ENCODE measurements at regions not wholly inside any gene's neighbourhood (a gene's known extent, or its start where the extent isn't known, plus 50 kb on each side); places are given as distances from the start of the nearest gene placed in this dataset.

GRCh38 chr13:64071352-64071751, 2655.7 kb upstream of the PCDH20 start:
- no peak for ATAC-seq
- Mint-ChIP-seq H3K27me3 (ENCODE audit: insufficient read depth, low read depth, poor library complexity) (peaks cover 1% of the 10 kb centered on the region), H3K4me1 (no peaks in the 10 kb centered on the region)

More at GRCh38 chr13:64071352-64071751, 2655.7 kb upstream of the PCDH20 start:
- DNase-seq (ENCODE audit: low spot score) = no peak
- TF ChIP-seq CREB1 (CRISPR knock-in tag; IDR thresholded peaks at IDR 0.05; ENCODE audit: low read depth) (no peak), ZNF462 (CRISPR knock-in tag; IDR thresholded peaks at IDR 0.05) (no peak), ZNF114 (CRISPR knock-in tag; IDR thresholded peaks at IDR 0.05) (no peak)
- H3K9me2 ChIP-seq (ENCODE audit: insufficient read depth) = no peaks in the 10 kb centered on the region
- H3K27ac ChIP-seq (ENCODE audit: low read depth) = no peak overlapping the region
- H3K27me3 ChIP-seq (ENCODE audit: insufficient read depth) = no peaks in the 10 kb centered on the region
- H3K4me1 ChIP-seq (ENCODE audit: insufficient read depth) = no peaks in the 10 kb centered on the region
- no peak overlapping the region for H2AFZ ChIP-seq
- no peaks in the 10 kb centered on the region for H4K20me1 ChIP-seq (replicated peaks; ENCODE audit: insufficient read depth)
- no peak overlapping the region for H3K4me3 ChIP-seq
- no peak overlapping the region for H3K4me2 ChIP-seq
- H3K36me3 Mint-ChIP-seq (ENCODE audit: low read depth) = no peaks in the 10 kb centered on the region
- H3K27ac Mint-ChIP-seq = no peak overlapping the region
- H3K36me3 ChIP-seq (ENCODE audit: insufficient read depth) = no peaks in the 10 kb centered on the region
- no peaks in the 10 kb centered on the region for H3F3A ChIP-seq (replicated peaks; ENCODE audit: low read depth)
- H3K4me3 Mint-ChIP-seq = no peak overlapping the region
- no peaks in the 10 kb centered on the region for H3K79me2 ChIP-seq (replicated peaks; ENCODE audit: insufficient read depth)
- no peaks in the 10 kb centered on the region for H3K9me3 Mint-ChIP-seq

All from GM23338 (cell line).